ENCODE measurements at regions not wholly inside any gene's neighbourhood (a gene's known extent, or its start where the extent isn't known, plus 50 kb on each side); places are given as distances from the start of the nearest gene placed in this dataset.

GRCh38 chr6:19289457-19289856 lies 547.7 kb upstream of the ID4 start:
- H3K9me3 ChIP-seq (ENCODE audit: insufficient read depth, low read length) = no peaks in the 10 kb centered on the region
- no peak overlapping the region for H3K9ac ChIP-seq (ENCODE audit: insufficient read length, low read depth)
- no peaks in the 10 kb centered on the region for H3K4me1 ChIP-seq (ENCODE audit: insufficient read depth, insufficient read length)
- H3K27me3 ChIP-seq (ENCODE audit: insufficient read depth, insufficient read length) = no peaks in the 10 kb centered on the region
- TF ChIP-seq YY1 (IDR thresholded peaks at IDR 0.05; ENCODE audit: insufficient read depth, insufficient read length) (no peak), SUZ12 (IDR thresholded peaks at IDR 0.05; ENCODE audit: extremely low read depth, insufficient read depth, insufficient read length) (no peak), ZNF274 (IDR thresholded peaks at IDR 0.05; ENCODE audit: low read depth, low read length) (no peak)
- DNase-seq (ENCODE audit: low read depth, low spot score) = no peak
- no peaks in the 10 kb centered on the region for H3K36me3 ChIP-seq (ENCODE audit: insufficient read depth, insufficient read length, low read length)
- H3K4me3 ChIP-seq (ENCODE audit: insufficient read length, low read depth) = no peak overlapping the region

- Histone ChIP-seq H3K9ac (ENCODE audit: insufficient read length, low read depth) (no peak overlapping the region), H3K36me3 (ENCODE audit: insufficient read depth, insufficient read length, low read length) (no peaks in the 10 kb centered on the region)
- DNase-seq (ENCODE audit: low read depth, low spot score) = no peak
Measured at GRCh38 chr6:19297880-19298279, 539.3 kb upstream of the ID4 start.

DNA sequence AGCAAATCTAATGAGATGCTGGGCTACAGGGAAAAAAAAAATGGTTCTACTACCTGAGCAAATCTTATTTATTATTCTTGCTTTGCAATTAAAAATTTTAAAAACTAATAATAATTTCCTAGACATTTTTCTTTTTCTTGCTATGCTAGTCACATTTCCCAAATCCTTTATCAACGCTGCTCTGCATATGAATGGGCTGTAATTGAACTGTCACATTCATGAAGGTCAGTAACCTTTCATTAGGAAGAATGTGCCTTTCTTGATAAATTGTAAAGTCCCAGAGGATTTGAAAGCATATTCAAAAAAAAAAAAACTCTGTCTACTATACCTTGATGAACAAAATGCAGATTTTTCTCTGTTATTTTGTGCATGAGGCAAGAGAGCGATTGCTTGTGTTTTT lies 538.7 kb upstream of the ID4 start:
- no peak for DNase-seq (ENCODE audit: low read depth, low spot score)
- Histone ChIP-seq H3K36me3 (ENCODE audit: insufficient read depth, insufficient read length, low read length) (no peaks in the 10 kb centered on the region), H3K9me3 (ENCODE audit: insufficient read depth, low read length) (no peaks in the 10 kb centered on the region), H3K27me3 (ENCODE audit: insufficient read depth, insufficient read length) (no peaks in the 10 kb centered on the region), H3K9ac (ENCODE audit: insufficient read length, low read depth) (no peak overlapping the region), H3K4me3 (ENCODE audit: insufficient read length, low read depth) (no peak overlapping the region), H3K4me1 (ENCODE audit: insufficient read depth, insufficient read length) (no peaks in the 10 kb centered on the region)
- TF ChIP-seq YY1 (IDR thresholded peaks at IDR 0.05; ENCODE audit: insufficient read depth, insufficient read length) (no peak), SUZ12 (IDR thresholded peaks at IDR 0.05; ENCODE audit: extremely low read depth, insufficient read depth, insufficient read length) (no peak), ZNF274 (IDR thresholded peaks at IDR 0.05; ENCODE audit: low read depth, low read length) (no peak)

More at GRCh38 chr6:19297880-19298279, 539.3 kb upstream of the ID4 start:
- no peaks in the 10 kb centered on the region for H3K4me1 ChIP-seq (ENCODE audit: insufficient read depth, insufficient read length)
- no peak overlapping the region for H3K4me3 ChIP-seq (ENCODE audit: insufficient read length, low read depth)
- H3K27me3 ChIP-seq (ENCODE audit: insufficient read depth, insufficient read length) = no peaks in the 10 kb centered on the region
- H3K9me3 ChIP-seq (ENCODE audit: insufficient read depth, low read length) = no peaks in the 10 kb centered on the region
- no peak for TF ChIP-seq YY1 (IDR thresholded peaks at IDR 0.05; ENCODE audit: insufficient read depth, insufficient read length)

DNA sequence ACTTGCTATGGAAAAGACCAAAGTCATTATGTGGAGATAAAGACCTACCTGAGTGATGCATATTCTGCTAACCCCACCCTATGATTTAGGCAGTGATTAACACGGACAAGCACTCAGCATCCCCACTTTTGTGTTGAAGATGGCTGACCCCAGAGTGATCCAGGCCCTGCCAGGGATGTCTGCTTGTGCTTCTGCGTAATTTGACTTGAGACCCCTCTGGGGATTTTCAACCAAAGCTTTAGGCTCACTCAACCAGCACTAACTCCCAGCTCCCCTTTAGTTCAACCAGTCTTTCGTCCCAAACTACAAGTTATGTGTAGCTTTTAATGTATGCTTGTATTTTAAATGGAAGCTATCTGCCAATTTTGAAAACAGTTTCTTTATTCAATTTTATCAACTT lies 538.0 kb upstream of the ID4 start:
- H3K27me3 ChIP-seq (ENCODE audit: insufficient read depth, insufficient read length) = no peaks in the 10 kb centered on the region
- no peak overlapping the region for H3K4me3 ChIP-seq (ENCODE audit: insufficient read length, low read depth)
- DNase-seq (ENCODE audit: low read depth, low spot score) = no peak
- no peaks in the 10 kb centered on the region for H3K4me1 ChIP-seq (ENCODE audit: insufficient read depth, insufficient read length)
- no peak overlapping the region for H3K9ac ChIP-seq (ENCODE audit: insufficient read length, low read depth)
- H3K36me3 ChIP-seq (ENCODE audit: insufficient read depth, insufficient read length, low read length) = no peaks in the 10 kb centered on the region
- no peaks in the 10 kb centered on the region for H3K9me3 ChIP-seq (ENCODE audit: insufficient read depth, low read length)
- no peak for TF ChIP-seq ZNF274 (IDR thresholded peaks at IDR 0.05; ENCODE audit: low read depth, low read length)
- no peak for TF ChIP-seq SUZ12 (IDR thresholded peaks at IDR 0.05; ENCODE audit: extremely low read depth, insufficient read depth, insufficient read length)
- no peak for TF ChIP-seq YY1 (IDR thresholded peaks at IDR 0.05; ENCODE audit: insufficient read depth, insufficient read length)

DNA sequence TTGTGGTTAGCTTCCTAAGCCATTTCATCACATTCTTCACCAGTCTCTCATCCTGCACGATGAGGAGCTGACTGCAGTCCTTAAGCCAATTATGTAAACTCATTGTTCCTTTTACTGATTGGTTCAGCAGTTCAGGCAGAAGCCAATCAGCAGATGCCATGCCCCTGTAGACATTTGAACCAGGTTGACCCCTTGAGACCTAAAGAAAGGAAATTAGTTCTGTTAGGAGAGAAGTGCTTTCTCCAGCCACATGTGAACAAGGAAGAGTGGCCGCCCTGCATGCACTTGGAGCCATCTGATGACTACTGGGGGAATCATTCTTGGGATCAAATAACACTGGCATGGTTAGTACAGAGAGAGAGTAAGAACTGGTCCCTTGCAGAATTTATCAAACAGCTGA lies 535.2 kb upstream of the ID4 start:
- no peak for DNase-seq (ENCODE audit: low read depth, low spot score)
- H3K4me1 ChIP-seq (ENCODE audit: insufficient read depth, insufficient read length) = no peaks in the 10 kb centered on the region
- H3K9me3 ChIP-seq (ENCODE audit: insufficient read depth, low read length) = no peaks in the 10 kb centered on the region
- no peaks in the 10 kb centered on the region for H3K36me3 ChIP-seq (ENCODE audit: insufficient read depth, insufficient read length, low read length)
- H3K27me3 ChIP-seq (ENCODE audit: insufficient read depth, insufficient read length) = no peaks in the 10 kb centered on the region
- H3K9ac ChIP-seq (ENCODE audit: insufficient read length, low read depth) = no peak overlapping the region
- H3K4me3 ChIP-seq (ENCODE audit: insufficient read length, low read depth) = no peak overlapping the region
- TF ChIP-seq ZNF274 (IDR thresholded peaks at IDR 0.05; ENCODE audit: low read depth, low read length) = no peak
- TF ChIP-seq YY1 (IDR thresholded peaks at IDR 0.05; ENCODE audit: insufficient read depth, insufficient read length) = no peak
- no peak for TF ChIP-seq SUZ12 (IDR thresholded peaks at IDR 0.05; ENCODE audit: extremely low read depth, insufficient read depth, insufficient read length)

DNA sequence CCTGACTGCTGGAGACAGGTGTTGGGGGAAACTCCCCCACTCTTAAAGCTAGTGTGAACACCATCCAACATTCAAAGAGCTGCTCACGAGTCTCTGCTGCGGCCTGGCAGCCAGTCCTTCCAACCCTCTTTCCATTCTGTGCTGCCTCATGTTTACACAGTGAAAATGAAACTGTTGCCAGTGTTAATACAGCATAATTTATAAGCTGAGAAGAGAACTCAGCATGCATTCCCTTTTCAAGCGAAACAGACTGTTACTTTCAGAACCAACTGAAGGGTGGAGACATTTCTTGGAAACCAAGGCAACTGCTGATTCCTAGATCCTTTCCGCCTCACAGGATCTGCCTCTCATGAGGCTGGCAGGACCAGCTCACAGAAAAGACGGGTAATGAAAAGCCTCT lies 533.8 kb upstream of the ID4 start:
- DNase-seq (ENCODE audit: low read depth, low spot score) = no peak
- Histone ChIP-seq H3K36me3 (ENCODE audit: insufficient read depth, insufficient read length, low read length) (no peaks in the 10 kb centered on the region), H3K4me3 (ENCODE audit: insufficient read length, low read depth) (no peak overlapping the region), H3K4me1 (ENCODE audit: insufficient read depth, insufficient read length) (no peaks in the 10 kb centered on the region), H3K9me3 (ENCODE audit: insufficient read depth, low read length) (no peaks in the 10 kb centered on the region), H3K9ac (ENCODE audit: insufficient read length, low read depth) (no peak overlapping the region), H3K27me3 (ENCODE audit: insufficient read depth, insufficient read length) (no peaks in the 10 kb centered on the region)
- no peak for TF ChIP-seq YY1 (IDR thresholded peaks at IDR 0.05; ENCODE audit: insufficient read depth, insufficient read length)
- no peak for TF ChIP-seq SUZ12 (IDR thresholded peaks at IDR 0.05; ENCODE audit: extremely low read depth, insufficient read depth, insufficient read length)
- no peak for TF ChIP-seq ZNF274 (IDR thresholded peaks at IDR 0.05; ENCODE audit: low read depth, low read length)

- Histone ChIP-seq H3K9ac (ENCODE audit: insufficient read length, low read depth) (no peak overlapping the region), H3K36me3 (ENCODE audit: insufficient read depth, insufficient read length, low read length) (no peaks in the 10 kb centered on the region), H3K4me3 (ENCODE audit: insufficient read length, low read depth) (no peak overlapping the region), H3K27me3 (ENCODE audit: insufficient read depth, insufficient read length) (peaks cover 37% of the 10 kb centered on the region), H3K4me1 (ENCODE audit: insufficient read depth, insufficient read length) (no peaks in the 10 kb centered on the region), H3K9me3 (ENCODE audit: insufficient read depth, low read length) (peaks cover 17% of the 10 kb centered on the region; the same call in 1 of the 2 replicates)
- no peak for DNase-seq (ENCODE audit: low read depth, low spot score)
- TF ChIP-seq SUZ12 (IDR thresholded peaks at IDR 0.05; ENCODE audit: extremely low read depth, insufficient read depth, insufficient read length) (no peak), ZNF274 (IDR thresholded peaks at IDR 0.05; ENCODE audit: low read depth, low read length) (no peak), YY1 (IDR thresholded peaks at IDR 0.05; ENCODE audit: insufficient read depth, insufficient read length) (no peak)
Measured at GRCh38 chr6:19309661-19310060, 527.5 kb upstream of the ID4 start.

DNA sequence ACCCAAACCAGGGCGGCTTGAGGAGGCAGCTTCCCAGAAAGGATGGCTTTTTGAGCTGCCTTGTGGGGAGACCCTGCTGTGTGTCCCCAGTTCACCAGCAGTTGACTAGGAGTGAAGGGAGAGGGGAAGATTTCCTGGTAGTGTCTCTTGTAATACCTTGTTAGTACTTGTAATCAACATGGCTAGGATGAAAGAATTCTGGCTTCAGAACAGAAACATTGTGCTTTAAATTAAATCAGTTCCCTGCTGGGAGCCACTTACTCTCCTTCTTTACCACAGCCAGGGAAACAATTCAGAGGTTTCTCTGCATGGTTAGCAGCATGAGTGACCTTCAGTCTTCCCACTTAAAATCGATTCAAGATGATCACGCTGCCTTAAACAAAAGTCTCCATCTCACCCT lies 525.4 kb upstream of the ID4 start:
- Histone ChIP-seq H3K9ac (ENCODE audit: insufficient read length, low read depth) (no peak overlapping the region), H3K36me3 (ENCODE audit: insufficient read depth, insufficient read length, low read length) (no peaks in the 10 kb centered on the region), H3K27me3 (ENCODE audit: insufficient read depth, insufficient read length) (peaks cover 54% of the 10 kb centered on the region), H3K4me3 (ENCODE audit: insufficient read length, low read depth) (no peak overlapping the region), H3K4me1 (ENCODE audit: insufficient read depth, insufficient read length) (no peaks in the 10 kb centered on the region), H3K9me3 (ENCODE audit: insufficient read depth, low read length) (peaks cover 17% of the 10 kb centered on the region; the same call in 1 of the 2 replicates)
- TF ChIP-seq ZNF274 (IDR thresholded peaks at IDR 0.05; ENCODE audit: low read depth, low read length) (no peak), SUZ12 (IDR thresholded peaks at IDR 0.05; ENCODE audit: extremely low read depth, insufficient read depth, insufficient read length) (no peak), YY1 (IDR thresholded peaks at IDR 0.05; ENCODE audit: insufficient read depth, insufficient read length) (no peak)
- DNase-seq (ENCODE audit: low read depth, low spot score) = peak; percentile 28

Data from NT2/D1 (cell line).